BJ (cell line): ENCODE measurements at regions not wholly inside any gene's neighbourhood (a gene's known extent, or its start where the extent isn't known, plus 50 kb on each side); places are given as distances from the start of the nearest gene placed in this dataset.

Experiments used
- CTCF ChIA-PET: fragments of 350-600 bp; formaldehyde crosslinking; extraction: SDS; loops from one replicate; lab custom pipeline; 2021; ENCODE audit warnings: antibody characterized with exemption, inconsistent platforms; lab: Yijun Ruan, JAX
- POLR2A ChIA-PET: fragments of 300-600 bp; sonication (Branson Sonifier 250); formaldehyde crosslinking; extraction: SDS; loops from one replicate; lab custom pipeline; 2021; ENCODE audit warnings: antibody characterized with exemption; lab: Charles Lee
- DNase-seq: peaks from one replicate; pipeline ENCODE4 v3.0.0-alpha.2; 2011; ENCODE audit warnings: low read depth
- H3K27me3 ChIP-seq: 2 replicates; pipeline ENCODE4 v1.6.0; 2011; ENCODE audit warnings: low read length; ENCODE audit not compliant: control insufficient read depth, insufficient read depth
- H3K36me3 ChIP-seq: 2 replicates; pipeline ENCODE4 v1.5.1; 2011; ENCODE audit warnings: low read length; ENCODE audit not compliant: control insufficient read depth, insufficient read depth
- H3K4me3 ChIP-seq: 2 replicates; pipeline ENCODE4 v1.5.1; 2011; ENCODE audit warnings: low read depth, mild to moderate bottlenecking, control low read depth, low read length
- CTCF ChIP-seq: IDR thresholded peaks from 2 replicates; pipeline ENCODE4 v1.5.1; 2011; ENCODE audit warnings: low read depth, mild to moderate bottlenecking, control low read depth, inconsistent platforms, low read length, moderate library complexity; ENCODE audit not compliant: insufficient read depth

- no peak for DNase-seq
- no peak for TF ChIP-seq CTCF
- Histone ChIP-seq H3K4me3 (no peak overlapping the region), H3K36me3 (no peaks in the 10 kb centered on the region), H3K27me3 (no peaks in the 10 kb centered on the region; the same call in 1 of the 2 replicates)
- CTCF ChIA-PET: interaction anchor here (0.7 kb wide), 1 partner anchor 13 kb away, joined by 3 read pairs; no protein-coding TSS in a partner anchor
- POLR2A ChIA-PET: interaction anchor here (0.7 kb wide), 1 partner anchor 100 kb away, joined by 3 read pairs; no protein-coding TSS in a partner anchor
Observed at GRCh38 chr6:47147175-47147727, 105.1 kb upstream of the ADGRF1 start.

GRCh38 chr6:47146431-47147174 lies 104.5 kb upstream of the ADGRF1 start:
- ChIA-PET POLR2A (no interaction called here), CTCF (interaction anchor here (0.7 kb wide), 1 partner anchor 14 kb away, joined by 3 read pairs; no protein-coding TSS in a partner anchor)
- Histone ChIP-seq H3K4me3 (no peak overlapping the region), H3K36me3 (no peaks in the 10 kb centered on the region), H3K27me3 (no peaks in the 10 kb centered on the region; the same call in 1 of the 2 replicates)
- no peak for TF ChIP-seq CTCF
- DNase-seq: no peak

DNA sequence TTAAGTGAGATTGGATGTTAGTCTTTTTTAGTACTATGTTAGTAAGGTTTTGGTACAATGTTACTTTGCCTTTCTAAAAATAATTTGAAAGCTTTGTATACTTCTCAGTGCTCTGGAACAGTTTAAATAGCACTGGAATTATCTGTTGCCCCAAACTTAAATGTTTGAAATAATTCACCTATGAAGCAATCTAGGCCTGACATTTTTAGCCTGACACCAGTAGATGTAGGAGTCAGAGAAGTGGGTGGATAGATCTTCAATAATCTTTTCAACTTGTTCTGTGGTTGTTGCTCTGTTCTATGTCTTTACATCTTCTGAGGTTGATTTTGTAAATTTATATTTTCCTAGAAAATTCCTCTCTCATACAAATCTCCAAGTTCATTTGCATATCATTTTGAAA lies 103.1 kb upstream of the ADGRF1 start:
- ChIA-PET CTCF (interaction anchor here (0.6 to 2.2 kb wide), 3 partner anchors 48 to 288 kb away, joined by 3 to 6 read pairs (median 3); no protein-coding TSS in a partner anchor), POLR2A (no interaction called here)
- no peak for TF ChIP-seq CTCF
- H3K27me3 ChIP-seq: no peaks in the 10 kb centered on the region; the same call in 1 of the 2 replicates
- H3K36me3 ChIP-seq: no peaks in the 10 kb centered on the region
- no peak overlapping the region for H3K4me3 ChIP-seq
- no peak for DNase-seq

DNA sequence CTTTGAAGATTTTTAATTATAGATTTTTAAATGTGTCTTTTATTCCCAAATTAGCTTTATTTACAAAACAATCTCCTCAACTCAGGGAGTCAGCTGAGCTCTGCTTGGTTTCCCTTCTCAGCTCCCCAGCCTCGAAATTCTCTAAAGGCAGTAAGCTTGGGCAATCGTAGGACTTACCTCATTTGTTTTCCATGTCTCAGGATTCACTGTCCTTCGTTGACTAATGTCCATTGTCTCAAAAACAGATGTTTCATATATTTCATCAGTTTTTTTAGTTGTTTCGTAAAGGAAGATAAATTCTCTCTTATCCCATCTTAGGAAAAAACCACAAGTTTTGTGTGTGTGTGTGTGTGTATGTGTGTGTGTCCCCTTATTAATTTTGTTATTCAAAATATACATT lies 102.2 kb upstream of the ADGRF1 start:
- Histone ChIP-seq H3K36me3 (no peaks in the 10 kb centered on the region), H3K4me3 (no peak overlapping the region), H3K27me3 (no peaks in the 10 kb centered on the region; the same call in 1 of the 2 replicates)
- peak; percentile 49 for DNase-seq
- no peak for TF ChIP-seq CTCF
- POLR2A ChIA-PET: interaction anchor here (0.7 kb wide), 1 partner anchor 14 kb away, joined by 3 read pairs; no protein-coding TSS in a partner anchor
- CTCF ChIA-PET: interaction anchor here (0.6 to 2.2 kb wide), 3 partner anchors 47 to 137 kb away, joined by 3 to 6 read pairs (median 4); no protein-coding TSS in a partner anchor

DNA sequence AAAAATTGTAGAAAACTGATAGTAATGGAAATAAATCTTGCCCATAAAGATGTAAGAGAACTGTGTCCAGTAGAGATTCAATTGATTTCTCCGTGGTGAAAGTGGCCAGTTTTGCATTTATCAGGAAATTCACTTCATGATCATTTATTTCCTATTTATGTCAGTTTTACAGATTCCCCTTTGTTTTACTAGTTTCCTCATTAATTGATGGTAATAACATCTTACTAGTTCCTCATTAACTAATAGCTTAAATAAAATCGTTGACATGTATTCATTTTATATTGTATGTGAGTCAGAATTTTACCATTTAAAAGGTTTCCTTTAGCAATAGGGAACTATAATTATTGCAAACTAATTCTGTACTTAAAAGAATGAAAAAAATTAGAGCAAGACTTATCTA lies 99.8 kb upstream of the ADGRF1 start:
- Histone ChIP-seq H3K36me3 (no peaks in the 10 kb centered on the region), H3K4me3 (no peak overlapping the region), H3K27me3 (no peaks in the 10 kb centered on the region)
- ChIA-PET POLR2A (no interaction called here), CTCF (no interaction called here)
- DNase-seq: no peak
- TF ChIP-seq CTCF: no peak
